ENCODE measurements at regions not wholly inside any gene's neighbourhood (a gene's known extent, or its start where the extent isn't known, plus 50 kb on each side); places are given as distances from the start of the nearest gene placed in this dataset.

DNA sequence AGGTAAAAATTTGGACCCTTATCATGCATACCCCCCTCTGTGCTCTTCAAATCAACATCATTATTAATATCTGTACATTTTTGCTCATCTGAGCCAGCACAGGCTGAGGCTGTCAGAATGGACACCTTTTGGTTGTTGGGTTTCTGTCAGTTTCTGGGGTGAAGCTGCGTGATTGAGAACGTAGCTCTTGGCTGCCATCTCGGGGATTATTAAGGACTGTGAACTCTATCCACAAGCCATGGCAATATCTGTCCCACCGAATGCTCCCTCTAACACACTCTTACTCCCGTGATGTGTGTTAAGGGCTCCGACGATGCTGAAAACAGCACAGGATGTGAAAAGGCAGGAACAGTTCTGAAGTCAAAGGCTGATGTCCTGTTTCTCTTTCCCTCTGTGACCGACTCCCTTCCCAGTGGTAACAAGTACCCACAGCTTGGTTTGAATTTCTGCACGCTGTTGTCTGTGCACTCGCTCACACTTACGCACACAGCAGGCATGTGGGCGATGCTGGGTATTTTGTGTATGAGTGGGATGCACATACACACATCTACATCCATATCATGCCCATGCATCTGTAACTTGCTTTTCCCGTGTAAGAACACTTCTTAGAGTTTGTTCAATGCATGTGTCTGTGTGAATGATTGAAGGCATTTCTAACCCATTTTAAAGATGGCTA, 405.6 kb downstream of the TMEM121 start:
- no peak for TF ChIP-seq ZNF776 (CRISPR knock-in tag; IDR thresholded peaks at IDR 0.05)
- TF ChIP-seq, protein P1, sequence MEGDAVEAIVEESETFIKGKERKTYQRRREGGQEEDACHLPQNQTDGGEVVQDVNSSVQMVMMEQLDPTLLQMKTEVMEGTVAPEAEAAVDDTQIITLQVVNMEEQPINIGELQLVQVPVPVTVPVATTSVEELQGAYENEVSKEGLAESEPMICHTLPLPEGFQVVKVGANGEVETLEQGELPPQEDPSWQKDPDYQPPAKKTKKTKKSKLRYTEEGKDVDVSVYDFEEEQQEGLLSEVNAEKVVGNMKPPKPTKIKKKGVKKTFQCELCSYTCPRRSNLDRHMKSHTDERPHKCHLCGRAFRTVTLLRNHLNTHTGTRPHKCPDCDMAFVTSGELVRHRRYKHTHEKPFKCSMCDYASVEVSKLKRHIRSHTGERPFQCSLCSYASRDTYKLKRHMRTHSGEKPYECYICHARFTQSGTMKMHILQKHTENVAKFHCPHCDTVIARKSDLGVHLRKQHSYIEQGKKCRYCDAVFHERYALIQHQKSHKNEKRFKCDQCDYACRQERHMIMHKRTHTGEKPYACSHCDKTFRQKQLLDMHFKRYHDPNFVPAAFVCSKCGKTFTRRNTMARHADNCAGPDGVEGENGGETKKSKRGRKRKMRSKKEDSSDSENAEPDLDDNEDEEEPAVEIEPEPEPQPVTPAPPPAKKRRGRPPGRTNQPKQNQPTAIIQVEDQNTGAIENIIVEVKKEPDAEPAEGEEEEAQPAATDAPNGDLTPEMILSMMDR (CRISPR knock-in tag; IDR thresholded peaks at IDR 0.05), result 0 out of 2 replicates have a peak, but pooled peaks have one; percentile 26
- no peak for TF ChIP-seq EHMT2 (IDR thresholded peaks at IDR 0.05; ENCODE audit: borderline replicate concordance, low read depth, low read length)
- TF ChIP-seq POLR2A (IDR thresholded peaks at IDR 0.05; ENCODE audit: insufficient read depth in 1 of 2, low read depth in 2 of 2, low read length in 2 of 2), result no peak
- TF ChIP-seq PHB2 (IDR thresholded peaks at IDR 0.05; ENCODE audit: partially characterized antibody), result no peak
- no peak for TF ChIP-seq PAWR (CRISPR knock-in tag; IDR thresholded peaks at IDR 0.05; ENCODE audit: borderline replicate concordance)
- TF ChIP-seq MAFK (conservative IDR thresholded peaks at IDR 0.05 in 1 of 2, IDR thresholded peaks at IDR 0.05 in 1 of 2; ENCODE audit: low read length in 2 of 2), result no peak
- TF ChIP-seq NR1H2 (CRISPR knock-in tag; IDR thresholded peaks at IDR 0.05; ENCODE audit: borderline replicate concordance, low read depth), result no peak
- no peak for TF ChIP-seq MYNN (CRISPR knock-in tag; IDR thresholded peaks at IDR 0.05; ENCODE audit: low read depth)
- TF ChIP-seq ZNF10 (CRISPR knock-in tag; IDR thresholded peaks at IDR 0.05; ENCODE audit: borderline replicate concordance, low read depth), result no peak
- no peak for TF ChIP-seq SRSF4 (IDR thresholded peaks at IDR 0.05; ENCODE audit: low read depth, low read length, poor library complexity, severe bottlenecking)
- TF ChIP-seq, protein P2, sequence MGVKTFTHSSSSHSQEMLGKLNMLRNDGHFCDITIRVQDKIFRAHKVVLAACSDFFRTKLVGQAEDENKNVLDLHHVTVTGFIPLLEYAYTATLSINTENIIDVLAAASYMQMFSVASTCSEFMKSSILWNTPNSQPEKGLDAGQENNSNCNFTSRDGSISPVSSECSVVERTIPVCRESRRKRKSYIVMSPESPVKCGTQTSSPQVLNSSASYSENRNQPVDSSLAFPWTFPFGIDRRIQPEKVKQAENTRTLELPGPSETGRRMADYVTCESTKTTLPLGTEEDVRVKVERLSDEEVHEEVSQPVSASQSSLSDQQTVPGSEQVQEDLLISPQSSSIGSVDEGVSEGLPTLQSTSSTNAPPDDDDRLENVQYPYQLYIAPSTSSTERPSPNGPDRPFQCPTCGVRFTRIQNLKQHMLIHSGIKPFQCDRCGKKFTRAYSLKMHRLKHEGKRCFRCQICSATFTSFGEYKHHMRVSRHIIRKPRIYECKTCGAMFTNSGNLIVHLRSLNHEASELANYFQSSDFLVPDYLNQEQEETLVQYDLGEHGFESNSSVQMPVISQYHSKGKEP (CRISPR knock-in tag; IDR thresholded peaks at IDR 0.05), result no peak

All from HepG2 (cell line).